K562 (cell line): ENCODE measurements at regions not wholly inside any gene's neighbourhood (a gene's known extent, or its start where the extent isn't known, plus 50 kb on each side); places are given as distances from the start of the nearest gene placed in this dataset.

Source experiments
- ARID1B ChIP-seq: fragments of 450-650 bp; IDR thresholded peaks from 2 replicates; pipeline ENCODE4 v1.6.1; 2016; ENCODE audit warnings: antibody characterized with exemption, mild to moderate bottlenecking, inconsistent platforms
- BACH1 ChIP-seq: fragments of 200-800 bp; sonication (Bioruptor generic); IDR thresholded peaks from 2 replicates; pipeline ENCODE4 v1.6.1; 2016; ENCODE audit warnings: missing genetic modification characterization, missing compliant biosample characterization
- CEBPG ChIP-seq, 3 experiments: fragments of 200-800 bp in 1 of 3; sonication (Bioruptor generic) in 1 of 3; sonication (generic) in 1 of 3; formaldehyde crosslinking in 1 of 3; IDR thresholded peaks in 2 of 3; conservative IDR thresholded peaks in 1 of 3; 2 replicates each; pipeline versions ENCODE4 v1.6.1 to v1.8.0; 2016 to 2022; ENCODE audit warnings: missing compliant biosample characterization in 2 of 3, missing genetic modification characterization in 2 of 3, mild to moderate bottlenecking in 1 of 3, missing genetic modification reagents in 1 of 3
- CREM ChIP-seq: IDR thresholded peaks from 2 replicates; pipeline ENCODE4 v1.6.1; 2014; ENCODE audit warnings: antibody characterized with exemption, low read depth
- DDX20 ChIP-seq: fragments of 450-650 bp; IDR thresholded peaks from 2 replicates; pipeline ENCODE4 v1.6.1; 2016; ENCODE audit warnings: missing genetic modification characterization, low read depth, mild to moderate bottlenecking, missing compliant biosample characterization, moderate library complexity
- DPF2 ChIP-seq: fragments of 450-650 bp; IDR thresholded peaks from 2 replicates; pipeline ENCODE4 v1.6.1; 2016
- ETV1 ChIP-seq: fragments of 450-650 bp; conservative IDR thresholded peaks from 2 replicates; pipeline ENCODE4 v1.6.1; 2016; ENCODE audit warnings: missing genetic modification characterization, control low read depth, low read depth, missing compliant biosample characterization
- EWSR1 ChIP-seq: fragments of 450-650 bp; IDR thresholded peaks from 2 replicates; pipeline ENCODE4 v1.6.1; 2018; ENCODE audit warnings: borderline replicate concordance, mild to moderate bottlenecking, low read depth, moderate library complexity; ENCODE audit not compliant: partially characterized antibody
- FOS ChIP-seq: IDR thresholded peaks from 3 replicates; pipeline ENCODE4 v1.6.1; 2011; ENCODE audit not compliant: insufficient read length; ENCODE audit errors: extremely low read depth
- FOXK2 ChIP-seq, 2 experiments: fragments of 450-650 bp; IDR thresholded peaks in 1 of 2; conservative IDR thresholded peaks in 1 of 2; 2 replicates each; pipeline ENCODE4 v1.6.1; 2016; ENCODE audit warnings: low read depth in 2 of 2, mild to moderate bottlenecking in 1 of 2
- GABPB2 ChIP-seq: fragments of 250-450 bp; sonication (Bioruptor Pico); conservative IDR thresholded peaks from 2 replicates; pipeline ENCODE4 v1.5.1; 2021; ENCODE audit warnings: mild to moderate bottlenecking
- HDAC2 ChIP-seq: fragments of 450-650 bp; IDR thresholded peaks from 2 replicates; pipeline ENCODE4 v1.6.1; 2016; ENCODE audit warnings: mild to moderate bottlenecking
- KAT2B ChIP-seq: IDR thresholded peaks from one replicate; pipeline ENCODE4 v1.6.1; 2012; ENCODE audit warnings: low read depth, mild to moderate bottlenecking, control low read depth, inconsistent platforms, low read length, moderate library complexity
- KDM4B ChIP-seq, 2 experiments: fragments of 450-650 bp in 1 of 2; sonication (generic) in 1 of 2; IDR thresholded peaks; 2 replicates each; pipeline ENCODE4 v1.6.1; 2016 to 2017; ENCODE audit warnings: borderline replicate concordance in 2 of 2, antibody characterized with exemption in 1 of 2, low read depth in 1 of 2, mild to moderate bottlenecking in 1 of 2
- LARP7 ChIP-seq: fragments of 450-650 bp; IDR thresholded peaks from 2 replicates; pipeline ENCODE4 v1.6.1; 2016
- MAZ ChIP-seq, 2 experiments: fragments of 450-650 bp in 1 of 2; sonication (generic) in 1 of 2; formaldehyde crosslinking; IDR thresholded peaks in 1 of 2; conservative IDR thresholded peaks in 1 of 2; 2 replicates each; pipeline versions ENCODE4 v1.4.0 to v1.5.0; 2020; ENCODE audit warnings: mild to moderate bottlenecking in 1 of 2, missing genetic modification reagents in 1 of 2
- MCM7 ChIP-seq, 2 experiments: fragments of 450-650 bp; IDR thresholded peaks; 2 replicates each; pipeline ENCODE4 v1.6.1; 2016 to 2018
- POLR2H ChIP-seq: IDR thresholded peaks from 2 replicates; pipeline ENCODE4 v1.6.1; 2016; ENCODE audit warnings: missing genetic modification characterization, low read depth, mild to moderate bottlenecking, control low read depth, missing compliant biosample characterization, moderate library complexity
- RCOR1 ChIP-seq, 2 experiments: IDR thresholded peaks; 2 replicates each; pipeline ENCODE4 v1.6.1; 2012; ENCODE audit warnings: low read depth in 2 of 2, low read length in 2 of 2, borderline replicate concordance in 1 of 2, improper control_type of control experiment in 1 of 2
- SAFB ChIP-seq: fragments of 200-400 bp; formaldehyde crosslinking; IDR thresholded peaks from 2 replicates; pipeline ENCODE4 v1.6.1; 2017; ENCODE audit warnings: low read depth, low read length, borderline replicate concordance
- SMARCA4 ChIP-seq: fragments of 450-650 bp; IDR thresholded peaks from 2 replicates; pipeline ENCODE4 v1.6.1; 2016
- STAG1 ChIP-seq: sonication (generic); formaldehyde crosslinking; IDR thresholded peaks from 2 replicates; pipeline ENCODE4 v1.5.0; 2020; ENCODE audit warnings: missing genetic modification reagents, borderline replicate concordance
- ZC3H11A ChIP-seq: IDR thresholded peaks from 2 replicates; pipeline ENCODE4 v1.6.1; 2012; ENCODE audit warnings: low read depth, low read length, improper control_type of control experiment
- ZNF175 ChIP-seq: fragments of 200-800 bp; sonication (Bioruptor generic); IDR thresholded peaks from 2 replicates; pipeline ENCODE4 v1.6.1; 2016; ENCODE audit warnings: low read depth, mild to moderate bottlenecking, missing genetic modification characterization, missing compliant biosample characterization
- ZNF785 ChIP-seq: fragments of 250-450 bp; sonication (Bioruptor Pico); IDR thresholded peaks from 2 replicates; pipeline ENCODE4 v1.4.0; 2020; ENCODE audit warnings: mild to moderate bottlenecking
- ZSCAN32 ChIP-seq: fragments of 450-650 bp; formaldehyde crosslinking; IDR thresholded peaks from 2 replicates; pipeline ENCODE4 v1.4.0; 2020; ENCODE audit warnings: mild to moderate bottlenecking, moderate library complexity
- TF ChIP-seq, protein P1 (sequence below): fragments of 200-400 bp; formaldehyde crosslinking; IDR thresholded peaks from 2 replicates; pipeline ENCODE4 v1.6.1; 2017; ENCODE audit warnings: mild to moderate bottlenecking, low read depth, low read length, moderate library complexity
- TF ChIP-seq, protein P2 (sequence below): sonication (generic); formaldehyde crosslinking; IDR thresholded peaks from 2 replicates; pipeline ENCODE4 v1.8.1; 2023; ENCODE audit warnings: mild to moderate bottlenecking, missing genetic modification reagents

GRCh38 chr3:193859195-193859594, 266.2 kb downstream of the OPA1 start (continued):
- TF ChIP-seq RCOR1 (IDR thresholded peaks at IDR 0.05; ENCODE audit: borderline replicate concordance in 1 of 2, low read depth in 2 of 2, low read length in 2 of 2) (peak in 1 of 2 experiments; percentile 31; a peak in 1 of 4 replicates), GABPB2 (CRISPR knock-in tag) (no peak), ZC3H11A (no peak), FOXK2 (conservative IDR thresholded peaks at IDR 0.05 in 1 of 2, IDR thresholded peaks at IDR 0.05 in 1 of 2; ENCODE audit: low read depth in 2 of 2) (no peak), HDAC2 (0 out of 2 replicates have a peak, but pooled peaks have one; percentile 9), CEBPG (CRISPR knock-in tag; IDR thresholded peaks at IDR 0.05) (no peak), CEBPG (tag; conservative IDR thresholded peaks at IDR 0.05 in 1 of 2, IDR thresholded peaks at IDR 0.05 in 1 of 2) (no peak), KDM4B (IDR thresholded peaks at IDR 0.05; ENCODE audit: borderline replicate concordance in 2 of 2, low read depth in 1 of 2) (no peak), DPF2 (0 out of 2 replicates have a peak, but pooled peaks have one; percentile 52), SMARCA4 (0 out of 2 replicates have a peak, but pooled peaks have one; percentile 40), ARID1B (peak; percentile 52), ZSCAN32 (CRISPR knock-in tag) (no peak), ZNF175 (no peak), KAT2B (no peak), DDX20 (no peak), FOS (peak; percentile 30), CREM (peak; percentile 66; the same call in 1 of the 2 replicates), POLR2H (tag) (no peak), STAG1 (CRISPR knock-in tag) (no peak), MAZ (CRISPR knock-in tag; conservative IDR thresholded peaks at IDR 0.05 in 1 of 2, IDR thresholded peaks at IDR 0.05 in 1 of 2) (no peak), SAFB (no peak), ZNF785 (no peak), LARP7 (no peak), MCM7 (IDR thresholded peaks at IDR 0.05) (no peak), EWSR1 (no peak), ETV1 (tag) (peak; percentile 70), BACH1 (tag) (no peak)
- TF ChIP-seq, protein P1, sequence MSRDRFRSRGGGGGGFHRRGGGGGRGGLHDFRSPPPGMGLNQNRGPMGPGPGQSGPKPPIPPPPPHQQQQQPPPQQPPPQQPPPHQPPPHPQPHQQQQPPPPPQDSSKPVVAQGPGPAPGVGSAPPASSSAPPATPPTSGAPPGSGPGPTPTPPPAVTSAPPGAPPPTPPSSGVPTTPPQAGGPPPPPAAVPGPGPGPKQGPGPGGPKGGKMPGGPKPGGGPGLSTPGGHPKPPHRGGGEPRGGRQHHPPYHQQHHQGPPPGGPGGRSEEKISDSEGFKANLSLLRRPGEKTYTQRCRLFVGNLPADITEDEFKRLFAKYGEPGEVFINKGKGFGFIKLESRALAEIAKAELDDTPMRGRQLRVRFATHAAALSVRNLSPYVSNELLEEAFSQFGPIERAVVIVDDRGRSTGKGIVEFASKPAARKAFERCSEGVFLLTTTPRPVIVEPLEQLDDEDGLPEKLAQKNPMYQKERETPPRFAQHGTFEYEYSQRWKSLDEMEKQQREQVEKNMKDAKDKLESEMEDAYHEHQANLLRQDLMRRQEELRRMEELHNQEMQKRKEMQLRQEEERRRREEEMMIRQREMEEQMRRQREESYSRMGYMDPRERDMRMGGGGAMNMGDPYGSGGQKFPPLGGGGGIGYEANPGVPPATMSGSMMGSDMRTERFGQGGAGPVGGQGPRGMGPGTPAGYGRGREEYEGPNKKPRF = no peak
- TF ChIP-seq, protein P2, sequence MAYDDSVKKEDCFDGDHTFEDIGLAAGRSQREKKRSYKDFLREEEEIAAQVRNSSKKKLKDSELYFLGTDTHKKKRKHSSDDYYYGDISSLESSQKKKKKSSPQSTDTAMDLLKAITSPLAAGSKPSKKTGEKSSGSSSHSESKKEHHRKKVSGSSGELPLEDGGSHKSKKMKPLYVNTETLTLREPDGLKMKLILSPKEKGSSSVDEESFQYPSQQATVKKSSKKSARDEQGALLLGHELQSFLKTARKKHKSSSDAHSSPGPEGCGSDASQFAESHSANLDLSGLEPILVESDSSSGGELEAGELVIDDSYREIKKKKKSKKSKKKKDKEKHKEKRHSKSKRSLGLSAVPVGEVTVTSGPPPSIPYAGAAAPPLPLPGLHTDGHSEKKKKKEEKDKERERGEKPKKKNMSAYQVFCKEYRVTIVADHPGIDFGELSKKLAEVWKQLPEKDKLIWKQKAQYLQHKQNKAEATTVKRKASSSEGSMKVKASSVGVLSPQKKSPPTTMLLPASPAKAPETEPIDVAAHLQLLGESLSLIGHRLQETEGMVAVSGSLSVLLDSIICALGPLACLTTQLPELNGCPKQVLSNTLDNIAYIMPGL (CRISPR knock-in tag) = no peak
